ENCODE measurements at regions not wholly inside any gene's neighbourhood (a gene's known extent, or its start where the extent isn't known, plus 50 kb on each side); places are given as distances from the start of the nearest gene placed in this dataset.
"Not testable (repeated sequence)": the region's sequence is repeated elsewhere in the genome, so short reads cannot be mapped to it uniquely, and the experiment has no call there.

DNA sequence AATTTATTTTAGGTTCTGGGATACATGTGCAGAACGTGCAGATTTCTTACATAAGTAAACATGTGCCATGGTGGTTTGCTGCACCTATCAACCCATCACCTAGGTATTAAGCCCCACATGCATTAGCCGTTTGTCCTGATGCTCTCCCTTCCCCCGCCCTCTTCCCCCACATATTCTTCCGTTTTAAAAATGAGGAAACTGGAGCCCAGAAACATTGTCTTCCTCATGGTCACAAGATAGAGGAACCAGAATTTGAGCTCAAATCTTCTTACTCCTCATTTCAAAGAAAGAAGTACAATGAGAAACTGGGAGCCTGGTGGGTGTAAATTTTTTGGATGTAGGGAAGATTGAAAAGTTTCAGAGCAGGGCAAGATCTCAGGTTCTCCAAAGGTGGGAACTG is 56.1 kb upstream of the USP3 start:
- in situ Hi-C loops (cut with HindIII; ENCODE audit: low pct_unique_long_range_greater_than_20kb, low sequenced_read_pairs) = no loop called here
- TF ChIP-seq JUND (IDR thresholded peaks at IDR 0.05; ENCODE audit: low read depth) = no peak
- DNase-seq (ENCODE audit: low read depth in 1 of 2, low spot score in 1 of 2) = no peak

DNA sequence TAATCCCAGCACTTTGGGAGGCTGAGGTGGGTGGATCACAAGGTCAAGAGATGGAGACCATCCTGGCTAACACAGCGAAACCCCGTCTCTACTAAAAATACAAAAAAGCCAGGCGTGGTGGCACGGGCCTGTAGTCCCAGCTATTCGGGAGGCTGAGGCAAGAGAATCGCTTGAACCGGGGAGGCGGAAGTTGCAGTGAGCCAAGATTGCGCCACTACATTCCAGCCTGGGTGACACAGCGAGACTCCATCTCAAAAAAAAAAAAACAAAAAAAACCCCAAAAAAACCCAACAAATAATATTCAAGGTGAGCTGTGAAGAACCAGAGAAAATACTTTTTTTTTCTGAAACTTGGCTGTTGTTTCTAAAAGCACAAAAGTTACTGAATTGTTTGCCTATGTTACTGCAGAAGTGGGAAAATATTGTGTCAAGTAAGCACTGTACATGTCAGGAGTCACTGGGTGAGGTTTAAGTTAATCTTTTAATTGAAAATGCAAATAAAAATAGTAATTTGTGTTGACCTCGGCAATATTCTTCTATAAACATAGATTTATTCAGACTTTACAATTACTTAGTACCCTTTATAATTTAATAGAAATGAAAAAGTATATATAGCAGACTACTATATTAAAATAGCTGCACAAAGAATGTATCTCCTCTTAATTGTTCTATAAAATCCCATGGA is 55.4 kb upstream of the USP3 start:
- in situ Hi-C loops (cut with HindIII; ENCODE audit: low pct_unique_long_range_greater_than_20kb, low sequenced_read_pairs) = not testable (repeated sequence)

DNA sequence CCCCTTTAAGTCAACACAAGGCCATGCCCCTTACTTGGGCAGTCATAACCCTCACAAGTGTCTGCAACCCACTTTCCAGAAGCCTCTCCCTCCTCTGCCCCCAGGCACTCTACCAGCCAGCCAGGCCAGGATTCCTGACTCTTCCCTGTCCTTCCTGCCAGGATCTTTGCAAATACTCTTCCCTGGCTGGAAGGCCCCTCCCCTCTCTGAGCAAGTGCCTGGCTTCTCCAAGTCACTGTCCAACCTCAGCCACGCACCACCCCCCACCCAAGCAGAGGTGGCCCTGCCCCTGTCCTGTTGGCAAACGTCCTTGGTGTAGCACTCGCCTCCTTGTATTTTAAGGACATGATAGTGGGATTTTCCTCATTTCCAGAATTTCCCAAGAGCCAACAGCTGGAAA is 54.7 kb upstream of the USP3 start:
- TF ChIP-seq JUND (IDR thresholded peaks at IDR 0.05; ENCODE audit: low read depth) = no peak
- in situ Hi-C loops (cut with HindIII; ENCODE audit: low pct_unique_long_range_greater_than_20kb, low sequenced_read_pairs) = no loop called here
- peak in 1 of 2 experiments; percentile 59 for DNase-seq (ENCODE audit: low read depth in 1 of 2, low spot score in 1 of 2)

More for the DNA sequence above, 55.4 kb upstream of the USP3 start:
- DNase-seq (ENCODE audit: low read depth in 1 of 2, low spot score in 1 of 2) = not testable (repeated sequence)

DNA sequence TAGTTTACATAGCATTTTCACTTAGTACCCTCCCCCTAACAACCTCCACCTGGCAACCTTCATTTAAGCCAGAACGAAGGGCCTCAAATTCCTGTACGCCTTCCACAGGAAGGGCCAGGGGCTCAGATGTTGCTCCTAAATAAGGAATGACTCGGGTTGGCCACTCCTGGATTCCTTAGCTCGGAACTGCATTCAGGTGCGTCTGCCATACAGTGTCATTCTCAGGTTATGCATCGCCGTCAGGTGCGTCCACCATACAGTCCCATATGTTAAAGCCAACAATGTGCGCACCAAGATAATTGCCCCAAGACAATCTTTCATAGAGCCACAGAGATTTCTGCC is 53.5 kb upstream of the USP3 start:
- TF ChIP-seq JUND (IDR thresholded peaks at IDR 0.05; ENCODE audit: low read depth) = no peak
- in situ Hi-C loops (cut with HindIII; ENCODE audit: low pct_unique_long_range_greater_than_20kb, low sequenced_read_pairs) = no loop called here
- DNase-seq (ENCODE audit: low read depth in 1 of 2, low spot score in 1 of 2) = no peak

DNA sequence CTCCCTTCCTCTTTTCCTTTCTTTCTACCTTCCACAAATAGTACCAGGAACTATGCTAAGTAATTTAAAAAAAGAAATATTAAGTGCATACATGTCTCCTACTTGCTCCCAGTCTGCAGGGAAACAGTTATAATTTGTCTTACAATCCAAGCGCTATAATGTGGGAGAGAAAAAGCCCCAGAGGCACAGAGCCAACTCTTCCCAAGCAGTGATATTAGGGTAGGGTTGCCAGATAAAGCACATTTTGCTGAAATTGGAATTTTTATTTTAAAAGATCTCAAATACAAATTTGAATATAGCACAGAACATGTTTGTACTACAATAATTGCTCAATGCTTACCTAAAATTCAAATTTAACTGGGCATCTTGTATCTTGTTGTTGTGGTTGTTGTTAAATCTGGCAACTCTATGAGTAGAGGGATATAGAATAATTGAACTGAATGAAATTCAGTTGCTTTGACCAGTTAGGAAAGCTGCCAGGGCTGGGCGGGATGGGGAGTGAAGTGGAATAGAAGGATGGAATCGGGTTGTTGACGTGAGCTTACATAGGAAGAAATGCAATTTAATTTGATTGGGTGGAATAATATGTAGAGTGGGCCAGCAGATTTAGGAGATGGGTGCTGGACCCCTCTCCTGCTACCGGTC is 52.6 kb upstream of the USP3 start:
- in situ Hi-C loops (cut with HindIII; ENCODE audit: low pct_unique_long_range_greater_than_20kb, low sequenced_read_pairs) = no loop called here
- TF ChIP-seq JUND (IDR thresholded peaks at IDR 0.05; ENCODE audit: low read depth) = no peak

DNA sequence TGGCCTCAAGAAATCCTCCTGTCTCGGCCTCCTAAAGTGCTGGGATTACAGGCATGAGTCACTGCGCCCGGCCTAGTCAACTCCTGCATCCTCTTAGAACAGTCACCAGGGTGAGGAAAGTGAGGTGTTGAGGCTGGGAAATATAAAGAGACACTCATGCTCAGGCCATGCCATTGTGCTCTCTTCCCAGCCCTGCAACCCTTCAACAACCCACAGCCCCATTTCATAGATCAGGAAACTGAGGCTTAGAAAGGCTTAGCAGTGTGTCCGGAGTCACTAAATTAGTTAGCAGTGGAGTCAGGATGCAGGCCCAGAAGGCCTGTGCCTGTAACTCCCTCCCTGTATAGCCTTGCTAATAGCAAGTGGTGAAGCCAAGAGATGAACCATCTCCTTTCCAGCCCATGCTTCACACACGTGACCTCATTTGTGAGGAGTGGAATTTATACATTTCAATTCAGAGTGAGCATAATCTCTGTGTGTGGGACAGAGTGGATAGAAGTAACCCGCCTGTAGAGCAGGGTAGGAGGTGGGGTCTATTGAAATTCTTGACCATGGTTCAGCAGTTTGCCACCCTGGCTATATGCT is 51.7 kb upstream of the USP3 start:
- no peak for DNase-seq (ENCODE audit: low read depth in 1 of 2, low spot score in 1 of 2)
- in situ Hi-C loops (cut with HindIII; ENCODE audit: low pct_unique_long_range_greater_than_20kb, low sequenced_read_pairs) = no loop called here
- no peak for TF ChIP-seq JUND (IDR thresholded peaks at IDR 0.05; ENCODE audit: low read depth)

More for the DNA sequence above, 52.6 kb upstream of the USP3 start:
- no peak for DNase-seq (ENCODE audit: low read depth in 1 of 2, low spot score in 1 of 2)

DNA sequence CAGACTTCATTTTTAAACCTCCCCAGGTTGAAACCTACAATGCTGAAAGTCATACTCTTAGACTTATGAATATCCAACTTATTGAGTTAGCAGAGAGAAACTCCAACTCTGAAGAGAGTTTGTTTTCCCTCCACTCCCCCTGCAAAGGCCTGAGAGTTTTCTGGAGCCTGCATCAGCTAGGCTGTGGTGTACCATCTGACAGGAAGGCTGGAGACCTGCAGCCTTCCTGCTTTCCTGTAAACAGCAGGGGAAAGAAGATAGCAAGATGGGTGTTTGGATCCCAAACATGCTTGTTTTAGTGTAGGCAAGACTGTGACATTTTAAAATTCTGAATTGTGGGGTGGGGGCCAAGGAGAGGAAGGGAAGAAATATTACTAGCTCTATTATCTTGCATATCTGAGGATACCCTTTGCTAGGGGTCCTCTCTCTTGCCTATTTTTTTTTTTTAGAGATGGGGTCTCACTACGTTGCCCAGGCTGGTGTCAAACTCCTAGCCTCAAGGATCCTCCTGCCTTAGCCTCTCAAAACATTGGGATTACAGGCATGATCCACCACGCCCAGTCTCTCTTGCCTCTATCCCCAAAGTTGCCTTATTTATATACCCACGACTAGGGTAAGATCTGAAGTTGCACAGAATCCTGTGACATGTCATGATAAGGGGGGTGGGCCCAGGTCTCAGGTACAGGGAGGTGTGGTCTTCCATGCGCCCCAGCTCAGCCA is 51.0 kb upstream of the USP3 start:
- in situ Hi-C loops (cut with HindIII; ENCODE audit: low pct_unique_long_range_greater_than_20kb, low sequenced_read_pairs) = no loop called here
- no peak for DNase-seq (ENCODE audit: low read depth in 1 of 2, low spot score in 1 of 2)
- TF ChIP-seq JUND (IDR thresholded peaks at IDR 0.05; ENCODE audit: low read depth) = no peak

DNA sequence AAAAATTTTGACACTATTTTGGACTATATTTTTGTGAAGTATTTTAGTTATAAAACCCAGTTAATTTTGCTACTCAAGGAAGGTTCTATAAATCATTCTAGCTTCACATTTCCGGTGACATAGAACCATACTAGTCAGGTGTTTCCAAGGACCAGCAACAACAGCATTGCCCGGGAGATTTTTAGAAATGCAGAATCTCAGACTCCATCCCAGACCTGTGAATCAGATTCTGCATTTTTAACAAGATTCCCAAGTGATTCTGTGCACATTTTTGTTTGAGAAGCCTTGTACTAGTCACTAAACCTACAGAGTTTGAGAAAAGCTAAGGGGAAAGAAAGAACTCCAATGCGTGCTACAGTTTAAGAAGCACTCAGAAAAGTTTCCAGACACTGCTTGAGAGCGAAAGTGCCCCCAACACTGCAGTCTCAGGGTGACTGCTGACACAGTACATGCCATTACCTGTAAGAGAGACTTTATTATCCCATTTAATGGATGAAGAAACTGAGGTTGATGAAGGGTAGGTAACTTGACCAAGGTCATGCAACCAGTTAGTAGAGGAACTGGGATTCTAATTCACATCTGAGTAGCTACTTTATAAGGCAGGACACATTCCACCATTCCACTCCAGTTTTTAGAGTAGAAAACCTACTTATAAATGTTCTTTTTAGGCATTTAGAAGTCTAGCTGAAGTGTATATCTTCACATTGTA is 49.7 kb upstream of the USP3 start:
- in situ Hi-C loops (cut with HindIII; ENCODE audit: low pct_unique_long_range_greater_than_20kb, low sequenced_read_pairs) = no loop called here
- no peak for DNase-seq (ENCODE audit: low read depth in 1 of 2, low spot score in 1 of 2)
- no peak for TF ChIP-seq JUND (IDR thresholded peaks at IDR 0.05; ENCODE audit: low read depth)

Measured in T47D (cell line).